ENCODE measurements at regions not wholly inside any gene's neighbourhood (a gene's known extent, or its start where the extent isn't known, plus 50 kb on each side); places are given as distances from the start of the nearest gene placed in this dataset.

DNA sequence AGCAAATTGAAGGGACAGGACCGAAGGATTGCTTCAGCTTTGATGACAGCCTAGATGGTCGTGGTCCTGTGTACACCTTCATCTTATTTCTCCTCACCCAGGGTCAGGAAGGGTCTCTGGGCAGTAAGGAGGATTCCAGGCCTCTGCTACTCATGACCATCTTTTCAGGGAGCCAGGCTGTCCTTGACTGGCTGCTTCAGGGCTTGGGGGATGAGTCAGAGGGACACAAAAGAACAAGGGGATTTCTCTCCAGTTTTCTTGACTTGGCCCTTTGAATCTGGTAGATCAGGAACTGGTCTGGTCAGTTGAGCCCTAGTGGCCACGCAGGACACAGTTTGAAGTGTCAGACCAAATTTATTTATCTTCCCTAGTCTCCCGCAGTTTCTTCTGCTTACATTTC is 402.1 kb upstream of the CHD6 start:
- H3K4me3 ChIP-seq: no peak overlapping the region

GRCh38 chr20:42018979-42019378 is 400.8 kb upstream of the CHD6 start:
- Histone ChIP-seq H3K36me3 (no peaks in the 10 kb centered on the region), H3K4me3 (no peak overlapping the region), H3K4me1 (ENCODE audit: low read depth) (no peaks in the 10 kb centered on the region), H3K27me3 (no peaks in the 10 kb centered on the region), H3K9me3 (ENCODE audit: low read depth) (no peaks in the 10 kb centered on the region), H3K27ac (no peak overlapping the region)
- no peak for TF ChIP-seq CTCF (IDR thresholded peaks at IDR 0.05; ENCODE audit: low read depth, low read length)
- DNase-seq (ENCODE audit: low read depth in 1 of 2, low spot score in 1 of 2): no peak

More for the DNA sequence above, 402.1 kb upstream of the CHD6 start:
- Histone ChIP-seq H3K27me3 (no peaks in the 10 kb centered on the region), H3K36me3 (no peaks in the 10 kb centered on the region), H3K9me3 (ENCODE audit: low read depth) (no peaks in the 10 kb centered on the region), H3K27ac (no peak overlapping the region), H3K4me1 (ENCODE audit: low read depth) (no peaks in the 10 kb centered on the region)
- no peak for TF ChIP-seq CTCF (IDR thresholded peaks at IDR 0.05; ENCODE audit: low read depth, low read length)
- DNase-seq (ENCODE audit: low read depth in 1 of 2, low spot score in 1 of 2): no peak

DNA sequence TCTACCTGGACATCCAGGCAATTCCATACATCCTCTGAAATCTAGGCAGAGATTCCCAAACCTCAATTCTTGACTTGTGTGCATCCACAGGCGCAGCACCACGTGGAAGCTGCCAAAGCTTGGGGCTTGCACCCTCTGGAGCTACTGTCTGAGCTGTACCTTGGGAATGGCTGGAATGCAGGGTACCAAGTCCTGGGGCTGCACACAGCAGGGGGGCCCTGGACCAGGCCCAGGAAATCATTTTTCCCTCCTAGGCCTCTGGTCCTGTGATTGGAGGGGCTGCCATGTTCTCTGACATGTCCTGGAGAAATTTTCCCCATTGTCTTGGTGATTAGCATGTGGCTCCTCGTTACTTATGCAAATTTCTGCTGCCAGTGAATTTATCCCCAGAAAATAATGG is 391.9 kb upstream of the CHD6 start:
- Histone ChIP-seq H3K4me1 (ENCODE audit: low read depth) (no peaks in the 10 kb centered on the region), H3K36me3 (no peaks in the 10 kb centered on the region), H3K27me3 (no peaks in the 10 kb centered on the region), H3K4me3 (no peak overlapping the region), H3K27ac (no peak overlapping the region), H3K9me3 (ENCODE audit: low read depth) (no peaks in the 10 kb centered on the region)
- no peak for DNase-seq (ENCODE audit: low read depth in 1 of 2, low spot score in 1 of 2)
- no peak for TF ChIP-seq CTCF (IDR thresholded peaks at IDR 0.05; ENCODE audit: low read depth, low read length)

- TF ChIP-seq CTCF (IDR thresholded peaks at IDR 0.05; ENCODE audit: low read depth, low read length): no peak
- H3K36me3 ChIP-seq: no peaks in the 10 kb centered on the region
Observed at GRCh38 chr20:42007251-42007650, 389.1 kb upstream of the CHD6 start.

GRCh38 chr20:42005211-42005610 is 387.0 kb upstream of the CHD6 start:
- H3K27ac ChIP-seq: no peak overlapping the region
- TF ChIP-seq CTCF (IDR thresholded peaks at IDR 0.05; ENCODE audit: low read depth, low read length): no peak
- no peaks in the 10 kb centered on the region for H3K4me1 ChIP-seq (ENCODE audit: low read depth)
- no peaks in the 10 kb centered on the region for H3K27me3 ChIP-seq
- DNase-seq (ENCODE audit: low read depth in 1 of 2, low spot score in 1 of 2): no peak
- no peaks in the 10 kb centered on the region for H3K36me3 ChIP-seq
- H3K9me3 ChIP-seq (ENCODE audit: low read depth): no peaks in the 10 kb centered on the region
- H3K4me3 ChIP-seq: no peak overlapping the region

More at GRCh38 chr20:42007251-42007650, 389.1 kb upstream of the CHD6 start:
- Histone ChIP-seq H3K4me1 (ENCODE audit: low read depth) (no peaks in the 10 kb centered on the region), H3K27ac (no peak overlapping the region), H3K9me3 (ENCODE audit: low read depth) (no peaks in the 10 kb centered on the region), H3K27me3 (no peaks in the 10 kb centered on the region), H3K4me3 (no peak overlapping the region)
- no peak for DNase-seq (ENCODE audit: low read depth in 1 of 2, low spot score in 1 of 2)

DNA sequence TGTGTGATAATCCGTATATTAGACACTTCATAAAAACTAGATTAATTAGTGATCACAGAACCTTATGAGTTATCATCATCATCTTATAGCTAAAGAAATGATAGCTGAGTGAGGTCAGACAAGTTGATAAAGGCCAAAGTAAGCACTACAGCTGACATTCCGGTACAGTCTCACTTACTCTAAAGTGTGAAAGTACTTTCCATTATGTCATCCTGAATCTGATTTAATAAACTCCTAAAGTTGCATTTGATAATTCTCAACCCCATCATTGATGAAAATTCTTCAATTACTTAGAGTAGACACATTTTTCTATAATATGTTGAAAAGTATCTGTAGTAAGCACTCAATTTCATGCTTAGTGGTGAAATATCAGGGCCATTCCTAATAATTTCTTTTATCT is 385.2 kb upstream of the CHD6 start:
- Histone ChIP-seq H3K27ac (no peak overlapping the region), H3K4me1 (ENCODE audit: low read depth) (no peaks in the 10 kb centered on the region), H3K36me3 (no peaks in the 10 kb centered on the region), H3K27me3 (no peaks in the 10 kb centered on the region), H3K9me3 (ENCODE audit: low read depth) (no peaks in the 10 kb centered on the region), H3K4me3 (no peak overlapping the region)
- no peak for DNase-seq (ENCODE audit: low read depth in 1 of 2, low spot score in 1 of 2)
- TF ChIP-seq CTCF (IDR thresholded peaks at IDR 0.05; ENCODE audit: low read depth, low read length): no peak

Data from cardiac muscle cell (in vitro differentiated cells and primary cell).